Gastroesophageal sphincter (tissue), 3 donors: ENCODE measurements at regions not wholly inside any gene's neighbourhood (a gene's known extent, or its start where the extent isn't known, plus 50 kb on each side); places are given as distances from the start of the nearest gene placed in this dataset.
"Not testable (repeated sequence)": the region's sequence is repeated elsewhere in the genome, so short reads cannot be mapped to it uniquely, and the experiment has no call there.

ENCODE experiments used
- EP300 ChIP-seq: sonication (generic); formaldehyde crosslinking; IDR thresholded peaks from one replicate; pipeline ENCODE4 v1.6.1; 2017; ENCODE audit warnings: antibody characterized with exemption, mild to moderate bottlenecking
- POLR2A ChIP-seq, 2 donors: fragments of 450-650 bp; IDR thresholded peaks; one replicate each; pipeline ENCODE4 v1.6.1; 2017; ENCODE audit warnings: antibody characterized with exemption in 2 of 2, mild to moderate bottlenecking in 2 of 2, moderate library complexity in 1 of 2
- TF ChIP-seq, protein P1 (sequence below), 4 experiments: fragments of 200-600 bp in 2 of 4; fragments of 450-650 bp in 2 of 4; sonication (generic) in 1 of 4; IDR thresholded peaks; one replicate each; pipeline ENCODE4 v1.5.1; 2017 to 2019; ENCODE audit warnings: antibody characterized with exemption in 4 of 4, mild to moderate bottlenecking in 2 of 4, moderate library complexity in 2 of 4

GRCh38 chr18:42552559-42552958 is 562.9 kb downstream of the RIT2 start:
- not testable (repeated sequence) for TF ChIP-seq POLR2A (IDR thresholded peaks at IDR 0.05); EP300
- TF ChIP-seq, protein P1, sequence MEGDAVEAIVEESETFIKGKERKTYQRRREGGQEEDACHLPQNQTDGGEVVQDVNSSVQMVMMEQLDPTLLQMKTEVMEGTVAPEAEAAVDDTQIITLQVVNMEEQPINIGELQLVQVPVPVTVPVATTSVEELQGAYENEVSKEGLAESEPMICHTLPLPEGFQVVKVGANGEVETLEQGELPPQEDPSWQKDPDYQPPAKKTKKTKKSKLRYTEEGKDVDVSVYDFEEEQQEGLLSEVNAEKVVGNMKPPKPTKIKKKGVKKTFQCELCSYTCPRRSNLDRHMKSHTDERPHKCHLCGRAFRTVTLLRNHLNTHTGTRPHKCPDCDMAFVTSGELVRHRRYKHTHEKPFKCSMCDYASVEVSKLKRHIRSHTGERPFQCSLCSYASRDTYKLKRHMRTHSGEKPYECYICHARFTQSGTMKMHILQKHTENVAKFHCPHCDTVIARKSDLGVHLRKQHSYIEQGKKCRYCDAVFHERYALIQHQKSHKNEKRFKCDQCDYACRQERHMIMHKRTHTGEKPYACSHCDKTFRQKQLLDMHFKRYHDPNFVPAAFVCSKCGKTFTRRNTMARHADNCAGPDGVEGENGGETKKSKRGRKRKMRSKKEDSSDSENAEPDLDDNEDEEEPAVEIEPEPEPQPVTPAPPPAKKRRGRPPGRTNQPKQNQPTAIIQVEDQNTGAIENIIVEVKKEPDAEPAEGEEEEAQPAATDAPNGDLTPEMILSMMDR (IDR thresholded peaks at IDR 0.05): not testable (repeated sequence)
